GM18951 (cell line): ENCODE measurements at regions not wholly inside any gene's neighbourhood (a gene's known extent, or its start where the extent isn't known, plus 50 kb on each side); places are given as distances from the start of the nearest gene placed in this dataset.

Experiments used
- POLR2A ChIP-seq: IDR thresholded peaks from 4 replicates; pipeline ENCODE4 v1.6.1; 2011; ENCODE audit warnings: mild to moderate bottlenecking; ENCODE audit not compliant: insufficient read length, insufficient read depth; ENCODE audit errors: extremely low read depth
- in situ Hi-C: fragments of 300-500 bp; cut with MboI; formaldehyde crosslinking; loops from one replicate; pipeline ENCODE4 v1.12.0; 2022; ENCODE audit warnings: low sequenced_read_pairs, mixed read lengths, inconsistent platforms; ENCODE audit not compliant: unreplicated experiment

- no peak for TF ChIP-seq POLR2A
- in situ Hi-C loops, result no loop called here
Observed at GRCh38 chr1:72938408-72938807, 656.1 kb upstream of the NEGR1 start.

GRCh38 chr1:72937905-72938304 lies 655.6 kb upstream of the NEGR1 start:
- TF ChIP-seq POLR2A, result no peak
- in situ Hi-C loops, result no loop called here

- in situ Hi-C loops, result no loop called here
Observed at GRCh38 chr1:72936942-72937341, 654.6 kb upstream of the NEGR1 start.

GRCh38 chr1:72936151-72936740 lies 653.9 kb upstream of the NEGR1 start:
- no peak for TF ChIP-seq POLR2A
- in situ Hi-C loops, result no loop called here

More at GRCh38 chr1:72936942-72937341, 654.6 kb upstream of the NEGR1 start:
- TF ChIP-seq POLR2A, result no peak

GRCh38 chr1:72932025-72932424 lies 649.7 kb upstream of the NEGR1 start:
- in situ Hi-C loops, result no loop called here
- TF ChIP-seq POLR2A, result no peak

GRCh38 chr1:72930528-72930927 lies 648.2 kb upstream of the NEGR1 start:
- no peak for TF ChIP-seq POLR2A
- in situ Hi-C loops, result no loop called here

- no peak for TF ChIP-seq POLR2A
- in situ Hi-C loops, result no loop called here
Observed at GRCh38 chr1:72918940-72919339, 636.6 kb upstream of the NEGR1 start.

- no peak for TF ChIP-seq POLR2A
- in situ Hi-C loops, result no loop called here
Observed at GRCh38 chr1:72917920-72918319, 635.6 kb upstream of the NEGR1 start.

GRCh38 chr1:72915581-72915980 lies 633.2 kb upstream of the NEGR1 start:
- in situ Hi-C loops, result no loop called here
- no peak for TF ChIP-seq POLR2A

- in situ Hi-C loops, result no loop called here
- TF ChIP-seq POLR2A, result no peak
Observed at GRCh38 chr1:72911656-72912055, 629.3 kb upstream of the NEGR1 start.

- in situ Hi-C loops, result no loop called here
- TF ChIP-seq POLR2A, result no peak
Observed at GRCh38 chr1:72896256-72896655, 613.9 kb upstream of the NEGR1 start.

- TF ChIP-seq POLR2A, result no peak
- in situ Hi-C loops, result no loop called here
Observed at GRCh38 chr1:72892461-72892860, 610.1 kb upstream of the NEGR1 start.

GRCh38 chr1:72891976-72892375 lies 609.6 kb upstream of the NEGR1 start:
- in situ Hi-C loops, result no loop called here
- no peak for TF ChIP-seq POLR2A

GRCh38 chr1:72885841-72886240 lies 603.5 kb upstream of the NEGR1 start:
- in situ Hi-C loops, result no loop called here
- TF ChIP-seq POLR2A, result no peak

GRCh38 chr1:72885017-72885416 lies 602.7 kb upstream of the NEGR1 start:
- TF ChIP-seq POLR2A, result no peak
- in situ Hi-C loops, result no loop called here
